ENCODE measurements at regions not wholly inside any gene's neighbourhood (a gene's known extent, or its start where the extent isn't known, plus 50 kb on each side); places are given as distances from the start of the nearest gene placed in this dataset.

GRCh38 chr2:8500124-8501054, 181.5 kb upstream of the ID2 start:
- H3K36me3 ChIP-seq (ENCODE audit: insufficient read depth, low read length, poor library complexity, severe bottlenecking), result no peaks in the 10 kb centered on the region
- no peak overlapping the region for H3K4me3 ChIP-seq (ENCODE audit: low read depth, low read length, poor library complexity, severe bottlenecking)
- ChIA-PET CTCF (no interaction called here), POLR2A (ENCODE audit: low non-redundant PET) (no interaction called here)
- no TSS peak for BruUV-seq (replicated peaks)
- H3K27ac ChIP-seq (ENCODE audit: low read depth, low read length, poor library complexity, severe bottlenecking), result no peak overlapping the region
- TF ChIP-seq EZH2 (IDR thresholded peaks at IDR 0.05; ENCODE audit: borderline replicate concordance, low read depth, low read length, poor library complexity, severe bottlenecking) (no peak), CTCF (conservative IDR thresholded peaks at IDR 0.05; ENCODE audit: low read depth, low read length) (no peak)
- H3K4me1 ChIP-seq (ENCODE audit: insufficient read depth, low read length, poor library complexity, severe bottlenecking), result no peaks in the 10 kb centered on the region
- intact Hi-C loops (cut with micrococcal nuclease; ENCODE audit: unreplicated experiment), result no loop called here
- H3K27me3 ChIP-seq (replicated peaks; ENCODE audit: insufficient read depth, low read depth, low read length, poor library complexity), result no peaks in the 10 kb centered on the region
- H3K9me3 ChIP-seq (ENCODE audit: low read depth, low read length, poor library complexity, severe bottlenecking), result no peaks in the 10 kb centered on the region
- no peak for DNase-seq (ENCODE audit: low spot score)

- Histone ChIP-seq H3K27me3 (replicated peaks; ENCODE audit: insufficient read depth, low read depth, low read length, poor library complexity) (no peaks in the 10 kb centered on the region), H3K36me3 (ENCODE audit: insufficient read depth, low read length, poor library complexity, severe bottlenecking) (no peaks in the 10 kb centered on the region), H3K4me3 (ENCODE audit: low read depth, low read length, poor library complexity, severe bottlenecking) (no peak overlapping the region), H3K4me1 (ENCODE audit: insufficient read depth, low read length, poor library complexity, severe bottlenecking) (no peaks in the 10 kb centered on the region), H3K27ac (ENCODE audit: low read depth, low read length, poor library complexity, severe bottlenecking) (no peak overlapping the region), H3K9me3 (ENCODE audit: low read depth, low read length, poor library complexity, severe bottlenecking) (no peaks in the 10 kb centered on the region)
- DNase-seq (ENCODE audit: low spot score), result no peak
- ChIA-PET POLR2A (ENCODE audit: low non-redundant PET) (no interaction called here), CTCF (no interaction called here)
- BruUV-seq (replicated peaks), result no TSS peak
- intact Hi-C loops (cut with micrococcal nuclease; ENCODE audit: unreplicated experiment), result no loop called here
- TF ChIP-seq EZH2 (IDR thresholded peaks at IDR 0.05; ENCODE audit: borderline replicate concordance, low read depth, low read length, poor library complexity, severe bottlenecking) (no peak), CTCF (conservative IDR thresholded peaks at IDR 0.05; ENCODE audit: low read depth, low read length) (no peak)
These were observed 180.7 kb upstream of the ID2 start for GRCh38 chr2:8501061-8501720.

GRCh38 chr2:8502316-8502715, 179.5 kb upstream of the ID2 start:
- POLR2A ChIA-PET (ENCODE audit: low non-redundant PET), result no interaction called here

More at GRCh38 chr2:8502316-8502715, 179.5 kb upstream of the ID2 start:
- H3K27me3 ChIP-seq (replicated peaks; ENCODE audit: insufficient read depth, low read depth, low read length, poor library complexity), result no peaks in the 10 kb centered on the region
- no peak for DNase-seq (ENCODE audit: low spot score)
- H3K4me1 ChIP-seq (ENCODE audit: insufficient read depth, low read length, poor library complexity, severe bottlenecking), result no peaks in the 10 kb centered on the region
- intact Hi-C loops (cut with micrococcal nuclease; ENCODE audit: unreplicated experiment), result no loop called here
- H3K27ac ChIP-seq (ENCODE audit: low read depth, low read length, poor library complexity, severe bottlenecking), result no peak overlapping the region
- no TSS peak for BruUV-seq (replicated peaks)
- CTCF ChIA-PET, result no interaction called here
- no peak overlapping the region for H3K4me3 ChIP-seq (ENCODE audit: low read depth, low read length, poor library complexity, severe bottlenecking)
- no peaks in the 10 kb centered on the region for H3K9me3 ChIP-seq (ENCODE audit: low read depth, low read length, poor library complexity, severe bottlenecking)
- no peak for TF ChIP-seq CTCF (conservative IDR thresholded peaks at IDR 0.05; ENCODE audit: low read depth, low read length)
- TF ChIP-seq EZH2 (IDR thresholded peaks at IDR 0.05; ENCODE audit: borderline replicate concordance, low read depth, low read length, poor library complexity, severe bottlenecking), result no peak
- H3K36me3 ChIP-seq (ENCODE audit: insufficient read depth, low read length, poor library complexity, severe bottlenecking), result no peaks in the 10 kb centered on the region
